OCI-LY1 (cell line): ENCODE measurements at regions not wholly inside any gene's neighbourhood (a gene's known extent, or its start where the extent isn't known, plus 50 kb on each side); places are given as distances from the start of the nearest gene placed in this dataset.

Source experiments
- H2AFZ ChIP-seq: fragments of 200-600 bp; sonication (generic), shearing (Covaris generic); 2 replicates; pipeline ENCODE4 v1.6.0; 2014; ENCODE audit warnings: antibody characterized with exemption, mild to moderate bottlenecking, low read length
- H3F3A ChIP-seq: fragments of 200-600 bp; sonication (generic), shearing (Covaris generic); 2 replicates; pipeline ENCODE4 v1.6.0; 2014; ENCODE audit warnings: mild to moderate bottlenecking, antibody characterized with exemption, low read length, moderate library complexity; ENCODE audit not compliant: insufficient read depth
- H3K27ac ChIP-seq: fragments of 200-600 bp; sonication (generic); 2 replicates; pipeline ENCODE4 v1.5.1; 2014; ENCODE audit warnings: low read length, mixed run types, mild to moderate bottlenecking, low read depth; ENCODE audit not compliant: poor library complexity, severe bottlenecking
- H3K27me3 ChIP-seq: fragments of 200-600 bp; sonication (generic); 2 replicates; pipeline ENCODE4 v1.6.0; 2014; ENCODE audit warnings: antibody characterized with exemption, mild to moderate bottlenecking, low read length, moderate library complexity; ENCODE audit not compliant: insufficient read depth
- H3K36me3 ChIP-seq: fragments of 200-600 bp; sonication (generic); 2 replicates; pipeline ENCODE4 v1.6.1; 2014; ENCODE audit warnings: mild to moderate bottlenecking, antibody characterized with exemption, low read length, moderate library complexity, mixed read lengths; ENCODE audit not compliant: insufficient read depth
- H3K4me1 ChIP-seq: fragments of 200-600 bp; sonication (generic); 2 replicates; pipeline ENCODE4 v1.5.1; 2014; ENCODE audit warnings: mild to moderate bottlenecking, low read length, moderate library complexity; ENCODE audit not compliant: insufficient read depth, severe bottlenecking
- H3K4me2 ChIP-seq: fragments of 200-600 bp; sonication (generic), shearing (Covaris generic); 2 replicates; pipeline ENCODE4 v1.6.1; 2014; ENCODE audit warnings: low read length
- H3K4me3 ChIP-seq: fragments of 200-600 bp; sonication (generic); 2 replicates; pipeline ENCODE4 v1.5.1; 2014; ENCODE audit warnings: low read length, low read depth, mild to moderate bottlenecking, mixed read lengths; ENCODE audit not compliant: poor library complexity, severe bottlenecking
- H3K79me2 ChIP-seq: fragments of 200-600 bp; shearing (Covaris generic); 2 replicates; pipeline ENCODE4 v1.6.1; 2016; ENCODE audit warnings: mixed run types, low read length, mixed read lengths; ENCODE audit not compliant: insufficient read depth
- H3K9ac ChIP-seq: fragments of 200-600 bp; sonication (generic), shearing (Covaris generic); 2 replicates; pipeline ENCODE4 v1.6.1; 2014; ENCODE audit warnings: mild to moderate bottlenecking, low read length, mixed read lengths
- H3K9me2 ChIP-seq: fragments of 200-600 bp; sonication (generic), shearing (Covaris generic); 2 replicates; pipeline ENCODE4 v1.6.1; 2014; ENCODE audit warnings: low read depth, mild to moderate bottlenecking, low read length, mixed read lengths
- H3K9me3 ChIP-seq: fragments of 200-600 bp; shearing (Covaris generic); 2 replicates; pipeline ENCODE4 v1.6.1; 2014; ENCODE audit warnings: low read length, mixed read lengths
- H4K20me1 ChIP-seq: fragments of 200-600 bp; sonication (generic), shearing (Covaris generic); 2 replicates; pipeline ENCODE4 v1.6.0; 2016; ENCODE audit warnings: mild to moderate bottlenecking, low read length; ENCODE audit not compliant: insufficient read depth
- CTCF ChIP-seq: fragments of 200-600 bp; sonication (generic), shearing (Covaris generic); IDR thresholded peaks from 2 replicates; pipeline ENCODE4 v1.5.1; 2017; ENCODE audit warnings: mild to moderate bottlenecking, antibody characterized with exemption, low read length, moderate library complexity, mixed read lengths
- EZH2 ChIP-seq: fragments of 200-600 bp; sonication (generic), shearing (Covaris generic); IDR thresholded peaks from 2 replicates; pipeline ENCODE4 v1.8.0; 2017; ENCODE audit warnings: borderline replicate concordance, mixed run types, mild to moderate bottlenecking, antibody characterized with exemption, low read length, moderate library complexity, mixed read lengths

- TF ChIP-seq EZH2 (no peak), CTCF (no peak)
- Histone ChIP-seq H3K9ac (no peak overlapping the region), H3K4me1 (no peaks in the 10 kb centered on the region), H3K36me3 (no peaks in the 10 kb centered on the region), H3K4me2 (no peak overlapping the region), H3K79me2 (no peaks in the 10 kb centered on the region), H4K20me1 (no peaks in the 10 kb centered on the region), H3K4me3 (no peak overlapping the region), H2AFZ (no peak overlapping the region), H3K9me2 (no peaks in the 10 kb centered on the region), H3K27me3 (no peaks in the 10 kb centered on the region), H3K9me3 (no peaks in the 10 kb centered on the region), H3F3A (no peaks in the 10 kb centered on the region), H3K27ac (no peak overlapping the region)
These were observed 64.9 kb upstream of the DCBLD2 start for GRCh38 chr3:98966434-98966833.

- no peak overlapping the region for H3K27ac ChIP-seq
- no peaks in the 10 kb centered on the region for H4K20me1 ChIP-seq
- no peaks in the 10 kb centered on the region for H3K9me2 ChIP-seq
- H3K4me2 ChIP-seq = no peak overlapping the region
- H3K4me1 ChIP-seq = no peaks in the 10 kb centered on the region
- H3F3A ChIP-seq = no peaks in the 10 kb centered on the region
- no peaks in the 10 kb centered on the region for H3K36me3 ChIP-seq
- H3K27me3 ChIP-seq = no peaks in the 10 kb centered on the region
- H2AFZ ChIP-seq = no peak overlapping the region
- H3K4me3 ChIP-seq = no peak overlapping the region
- no peak for TF ChIP-seq EZH2
- TF ChIP-seq CTCF = no peak
- no peaks in the 10 kb centered on the region for H3K9me3 ChIP-seq
- H3K79me2 ChIP-seq = no peaks in the 10 kb centered on the region
- H3K9ac ChIP-seq = no peak overlapping the region
These were observed 63.3 kb upstream of the DCBLD2 start for GRCh38 chr3:98964784-98965183.

DNA sequence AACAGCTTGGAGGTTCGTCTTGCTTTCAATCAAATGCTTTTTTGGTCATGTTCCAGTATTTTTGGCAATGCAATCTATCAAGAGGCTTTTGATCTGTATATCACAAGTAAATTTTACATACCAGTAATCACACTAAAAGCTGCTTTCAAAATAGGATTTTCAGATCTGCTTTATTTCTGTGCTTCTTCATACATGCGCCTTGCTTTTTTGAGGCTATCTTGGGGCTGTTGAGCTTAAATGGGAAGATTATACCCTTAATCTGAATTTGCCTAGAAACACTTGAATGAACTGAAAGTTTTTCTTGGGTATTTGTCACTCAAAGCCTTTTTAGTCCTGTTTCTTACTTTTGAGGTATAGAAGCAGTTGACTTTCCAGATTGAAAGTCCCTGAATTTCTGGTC is 62.1 kb upstream of the DCBLD2 start:
- Histone ChIP-seq H4K20me1 (no peaks in the 10 kb centered on the region), H3K79me2 (no peaks in the 10 kb centered on the region), H3K4me1 (no peaks in the 10 kb centered on the region), H3K9me3 (no peaks in the 10 kb centered on the region), H3K27ac (no peak overlapping the region), H3F3A (no peaks in the 10 kb centered on the region), H2AFZ (no peak overlapping the region), H3K27me3 (no peaks in the 10 kb centered on the region), H3K9ac (no peak overlapping the region), H3K4me3 (no peak overlapping the region), H3K4me2 (no peak overlapping the region), H3K36me3 (no peaks in the 10 kb centered on the region), H3K9me2 (no peaks in the 10 kb centered on the region)
- TF ChIP-seq CTCF = no peak
- no peak for TF ChIP-seq EZH2
